Stomach (tissue), 4 donors: ENCODE measurements at regions not wholly inside any gene's neighbourhood (a gene's known extent, or its start where the extent isn't known, plus 50 kb on each side); places are given as distances from the start of the nearest gene placed in this dataset.

Source experiments
- CTCF ChIP-seq, 7 experiments: fragments of 450-650 bp in 4 of 7; fragments of 200-600 bp in 3 of 7; sonication (generic) in 3 of 7; IDR thresholded peaks; one replicate each; pipeline ENCODE4 v1.5.1; 2016 to 2019; ENCODE audit warnings: antibody characterized with exemption in 7 of 7, control low read depth in 2 of 7, mild to moderate bottlenecking in 1 of 7
- POLR2A ChIP-seq, 4 donors: fragments of 450-650 bp; IDR thresholded peaks; one replicate each; pipeline ENCODE4 v1.6.1; 2016; ENCODE audit warnings: antibody characterized with exemption in 4 of 4, control low read depth in 2 of 4, mild to moderate bottlenecking in 1 of 4, moderate library complexity in 1 of 4
- POLR2AphosphoS5 ChIP-seq, 3 donors: sonication (generic); formaldehyde crosslinking; IDR thresholded peaks; one replicate each; pipeline ENCODE4 v1.6.1; 2016; ENCODE audit warnings: antibody characterized with exemption in 3 of 3

DNA sequence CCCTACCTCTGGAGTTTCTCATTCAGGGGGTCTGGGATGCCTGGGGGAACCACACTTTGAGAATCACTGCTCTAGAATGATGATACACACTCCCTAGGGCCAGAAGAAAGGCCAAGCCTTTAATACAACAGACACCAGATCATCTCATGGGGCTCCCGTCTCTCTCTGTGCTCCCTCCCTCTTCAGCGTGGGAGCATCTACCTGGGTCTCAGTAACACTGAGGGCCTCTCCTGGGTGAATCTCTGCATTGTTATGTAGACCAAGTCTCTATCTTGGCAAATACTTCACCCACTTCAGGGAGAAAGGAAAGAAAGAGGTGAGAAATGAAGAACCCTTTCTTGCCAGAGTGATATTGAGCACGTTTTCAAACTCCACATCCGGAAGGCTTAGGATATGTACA, 65.4 kb upstream of the KCNK12 start:
- TF ChIP-seq CTCF (IDR thresholded peaks at IDR 0.05) (no peak), POLR2AphosphoS5 (IDR thresholded peaks at IDR 0.05) (no peak), POLR2A (IDR thresholded peaks at IDR 0.05) (no peak)
